HEK293 (cell line): ENCODE measurements at regions not wholly inside any gene's neighbourhood (a gene's known extent, or its start where the extent isn't known, plus 50 kb on each side); places are given as distances from the start of the nearest gene placed in this dataset.

Source experiments
- BCL11A ChIP-seq: fragments of 450-650 bp; formaldehyde crosslinking; IDR thresholded peaks from 2 replicates; pipeline ENCODE4 v1.5.1; 2016; ENCODE audit warnings: low read depth, missing biosample characterization, missing genetic modification characterization
- EGR2 ChIP-seq: fragments of 450-650 bp; formaldehyde crosslinking; IDR thresholded peaks from 2 replicates; pipeline ENCODE4 v1.5.1; 2016; ENCODE audit warnings: low read depth, missing biosample characterization, missing genetic modification characterization
- KLF7 ChIP-seq: fragments of 450-650 bp; formaldehyde crosslinking; IDR thresholded peaks from 2 replicates; pipeline ENCODE4 v1.5.1; 2016; ENCODE audit warnings: missing biosample characterization, missing genetic modification characterization, borderline replicate concordance
- MYNN ChIP-seq: fragments of 450-650 bp; formaldehyde crosslinking; IDR thresholded peaks from 2 replicates; pipeline ENCODE4 v1.5.1; 2016; ENCODE audit warnings: missing biosample characterization, missing genetic modification characterization, borderline replicate concordance
- RBAK ChIP-seq: fragments of 450-650 bp; formaldehyde crosslinking; IDR thresholded peaks from 2 replicates; pipeline ENCODE4 v1.5.1; 2016; ENCODE audit warnings: missing biosample characterization, missing genetic modification characterization
- SALL2 ChIP-seq: fragments of 450-650 bp; formaldehyde crosslinking; IDR thresholded peaks from 2 replicates; pipeline ENCODE4 v1.5.0; 2017; ENCODE audit warnings: missing biosample characterization, mild to moderate bottlenecking, missing genetic modification characterization, borderline replicate concordance
- SP7 ChIP-seq: fragments of 450-650 bp; formaldehyde crosslinking; IDR thresholded peaks from 2 replicates; pipeline ENCODE4 v1.5.1; 2016; ENCODE audit warnings: missing biosample characterization, missing genetic modification characterization
- TRIM28 ChIP-seq: IDR thresholded peaks from 2 replicates; pipeline ENCODE4 v1.6.1; 2011; ENCODE audit warnings: low read length, control low read depth, borderline replicate concordance
- ZFHX2 ChIP-seq: fragments of 450-650 bp; formaldehyde crosslinking; conservative IDR thresholded peaks from 2 replicates; pipeline ENCODE4 v1.5.1; 2016; ENCODE audit warnings: missing biosample characterization, missing genetic modification characterization
- ZFP3 ChIP-seq: fragments of 450-650 bp; formaldehyde crosslinking; IDR thresholded peaks from 2 replicates; pipeline ENCODE4 v1.5.1; 2016; ENCODE audit warnings: low read depth, missing biosample characterization, missing genetic modification characterization
- ZNF157 ChIP-seq: fragments of 450-650 bp; formaldehyde crosslinking; IDR thresholded peaks from 2 replicates; pipeline ENCODE4 v1.5.1; 2016; ENCODE audit warnings: missing biosample characterization, missing genetic modification characterization
- ZNF19 ChIP-seq: fragments of 450-650 bp; formaldehyde crosslinking; IDR thresholded peaks from 2 replicates; pipeline ENCODE4; 2016; ENCODE audit warnings: missing biosample characterization, missing genetic modification characterization, low read depth
- ZNF24 ChIP-seq: fragments of 450-650 bp; formaldehyde crosslinking; IDR thresholded peaks from 2 replicates; pipeline ENCODE4 v1.5.1; 2016; ENCODE audit warnings: missing biosample characterization, missing genetic modification characterization
- ZNF302 ChIP-seq: fragments of 450-650 bp; formaldehyde crosslinking; IDR thresholded peaks from 2 replicates; pipeline ENCODE4 v1.5.1; 2016; ENCODE audit warnings: missing biosample characterization, missing genetic modification characterization, low read depth
- ZNF335 ChIP-seq: fragments of 450-650 bp; formaldehyde crosslinking; conservative IDR thresholded peaks from 2 replicates; pipeline ENCODE4 v1.5.1; 2016; ENCODE audit warnings: missing biosample characterization, missing genetic modification characterization
- ZNF354C ChIP-seq: fragments of 450-650 bp; formaldehyde crosslinking; IDR thresholded peaks from 2 replicates; pipeline ENCODE4 v1.5.1; 2016; ENCODE audit warnings: missing biosample characterization, missing genetic modification characterization, low read depth, borderline replicate concordance
- ZNF37A ChIP-seq: fragments of 450-650 bp; IDR thresholded peaks from 2 replicates; pipeline ENCODE4 v1.5.1; 2018; ENCODE audit warnings: missing biosample characterization, missing genetic modification characterization
- ZNF416 ChIP-seq: fragments of 450-650 bp; formaldehyde crosslinking; IDR thresholded peaks from 2 replicates; pipeline ENCODE4 v1.5.1; 2016; ENCODE audit warnings: missing biosample characterization, missing genetic modification characterization
- ZNF433 ChIP-seq: fragments of 450-650 bp; formaldehyde crosslinking; IDR thresholded peaks from 2 replicates; pipeline ENCODE4 v1.5.1; 2016; ENCODE audit warnings: missing biosample characterization, missing genetic modification characterization, low read depth
- ZNF473 ChIP-seq: fragments of 450-650 bp; formaldehyde crosslinking; IDR thresholded peaks from 2 replicates; pipeline ENCODE4 v1.5.1; 2017; ENCODE audit warnings: missing biosample characterization, missing genetic modification characterization
- ZNF48 ChIP-seq: fragments of 450-650 bp; formaldehyde crosslinking; IDR thresholded peaks from 2 replicates; pipeline ENCODE4 v1.5.1; 2016; ENCODE audit warnings: missing biosample characterization, missing genetic modification characterization
- ZNF510 ChIP-seq: fragments of 450-650 bp; formaldehyde crosslinking; IDR thresholded peaks from 2 replicates; pipeline ENCODE4 v1.5.1; 2018; ENCODE audit warnings: mild to moderate bottlenecking, missing genetic modification characterization, missing biosample characterization; ENCODE audit not compliant: insufficient replicate concordance
- ZNF548 ChIP-seq: fragments of 450-650 bp; formaldehyde crosslinking; IDR thresholded peaks from 2 replicates; pipeline ENCODE4 v1.5.1; 2016; ENCODE audit warnings: missing biosample characterization, missing genetic modification characterization
- ZNF549 ChIP-seq: fragments of 450-650 bp; IDR thresholded peaks from 2 replicates; pipeline ENCODE4 v1.5.1; 2018; ENCODE audit warnings: missing biosample characterization, missing genetic modification characterization, mild to moderate bottlenecking, inconsistent platforms, moderate library complexity
- ZNF560 ChIP-seq: fragments of 450-650 bp; formaldehyde crosslinking; IDR thresholded peaks from 2 replicates; pipeline ENCODE4 v1.5.1; 2017; ENCODE audit warnings: missing biosample characterization, missing genetic modification characterization, borderline replicate concordance
- ZNF776 ChIP-seq: fragments of 450-650 bp; formaldehyde crosslinking; IDR thresholded peaks from 2 replicates; pipeline ENCODE4 v1.5.0; 2017; ENCODE audit warnings: missing biosample characterization, missing genetic modification characterization, borderline replicate concordance
- ZNF785 ChIP-seq: fragments of 450-650 bp; formaldehyde crosslinking; IDR thresholded peaks from 2 replicates; pipeline ENCODE4 v1.5.1; 2016; ENCODE audit warnings: missing biosample characterization, missing genetic modification characterization
- TF ChIP-seq, protein P1 (sequence below): fragments of 450-650 bp; formaldehyde crosslinking; IDR thresholded peaks from 2 replicates; pipeline ENCODE4 v1.5.1; 2016; ENCODE audit warnings: missing biosample characterization, missing genetic modification characterization, low read depth
- TF ChIP-seq, protein P2 (sequence below): fragments of 450-650 bp; formaldehyde crosslinking; IDR thresholded peaks from 2 replicates; pipeline ENCODE4 v1.5.1; 2017; ENCODE audit warnings: missing biosample characterization, missing genetic modification characterization
- TF ChIP-seq, protein P3 (sequence below): sonication (generic); formaldehyde crosslinking; IDR thresholded peaks from 2 replicates; pipeline ENCODE4 v1.8.1; 2022; ENCODE audit warnings: mild to moderate bottlenecking, moderate library complexity, missing genetic modification reagents
- TF ChIP-seq, protein P4 (sequence below): fragments of 450-650 bp; formaldehyde crosslinking; IDR thresholded peaks from 2 replicates; pipeline ENCODE4 v1.5.1; 2016; ENCODE audit warnings: missing biosample characterization, missing genetic modification characterization
- TF ChIP-seq, protein P5 (sequence below): fragments of 450-650 bp; formaldehyde crosslinking; IDR thresholded peaks from 2 replicates; pipeline ENCODE4 v1.5.0; 2017; ENCODE audit warnings: missing biosample characterization, missing genetic modification characterization, borderline replicate concordance
- TF ChIP-seq, protein P6 (sequence below): fragments of 450-650 bp; formaldehyde crosslinking; IDR thresholded peaks from 2 replicates; pipeline ENCODE4 v1.5.1; 2016; ENCODE audit warnings: missing biosample characterization, missing genetic modification characterization

DNA sequence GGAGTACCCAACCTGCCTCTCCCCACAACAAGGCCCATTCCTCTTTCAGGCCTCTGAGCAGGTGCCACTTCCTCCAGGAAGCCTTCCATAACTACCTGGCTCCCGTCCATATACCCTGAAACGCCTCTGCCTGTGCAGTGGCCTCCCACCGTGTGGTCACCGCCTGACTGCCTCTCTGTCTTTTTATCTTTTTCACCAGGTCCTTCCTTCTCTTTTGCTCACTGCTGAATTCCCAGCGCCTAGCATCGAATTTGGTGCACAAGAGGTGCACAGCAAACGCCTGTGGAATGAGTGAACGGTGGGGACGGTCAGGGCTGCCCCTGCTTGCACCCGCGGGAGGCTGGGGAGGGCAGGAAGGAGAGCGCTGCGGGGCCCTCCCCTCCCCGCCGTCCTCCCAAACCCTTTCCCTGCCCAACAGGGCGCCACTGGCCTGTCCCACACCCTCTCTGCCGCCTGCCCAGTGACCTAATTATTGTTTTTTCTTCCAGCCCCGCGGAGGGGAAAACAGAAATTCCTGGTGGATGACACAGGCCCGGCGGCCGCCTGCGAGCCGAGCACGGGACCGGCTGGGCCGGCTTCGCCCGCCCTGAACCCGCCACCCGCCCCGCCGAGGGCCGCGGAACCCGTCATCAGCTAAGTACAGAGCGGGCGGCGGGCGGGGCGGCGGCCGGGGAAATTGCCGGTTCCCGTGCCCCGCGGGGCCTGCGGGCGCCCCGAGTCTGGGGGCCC lies 140.1 kb downstream of the SMAD6 start (continued):
- TF ChIP-seq ZNF416 (tag by site-specific recombination) (no peak), MYNN (tag by site-specific recombination) (no peak), EGR2 (tag by site-specific recombination) (peak; percentile 43; the same call in 1 of the 2 replicates), ZNF433 (tag by site-specific recombination) (no peak), ZNF510 (tag by site-specific recombination) (no peak), ZNF19 (tag by site-specific recombination) (no peak), ZNF37A (tag by site-specific recombination) (no peak), KLF7 (tag by site-specific recombination) (no peak; the same call in 1 of the 2 replicates), ZNF776 (no peak), ZNF157 (tag by site-specific recombination) (no peak), ZNF473 (no peak), ZNF335 (tag by site-specific recombination) (peak; percentile 96), SP7 (peak; percentile 91), ZNF48 (tag by site-specific recombination) (no peak), ZNF785 (tag by site-specific recombination) (no peak), ZFP3 (no peak), ZNF560 (no peak), ZNF548 (tag by site-specific recombination) (no peak), ZNF302 (tag by site-specific recombination) (no peak), SALL2 (tag by site-specific recombination) (no peak), ZNF549 (no peak), ZNF24 (peak; percentile 83), TRIM28 (no peak), ZFHX2 (tag by site-specific recombination) (peak; percentile 69), ZNF354C (no peak), BCL11A (tag by site-specific recombination) (no peak; the same call in 1 of the 2 replicates), RBAK (tag by site-specific recombination) (no peak)
- TF ChIP-seq, protein P1, sequence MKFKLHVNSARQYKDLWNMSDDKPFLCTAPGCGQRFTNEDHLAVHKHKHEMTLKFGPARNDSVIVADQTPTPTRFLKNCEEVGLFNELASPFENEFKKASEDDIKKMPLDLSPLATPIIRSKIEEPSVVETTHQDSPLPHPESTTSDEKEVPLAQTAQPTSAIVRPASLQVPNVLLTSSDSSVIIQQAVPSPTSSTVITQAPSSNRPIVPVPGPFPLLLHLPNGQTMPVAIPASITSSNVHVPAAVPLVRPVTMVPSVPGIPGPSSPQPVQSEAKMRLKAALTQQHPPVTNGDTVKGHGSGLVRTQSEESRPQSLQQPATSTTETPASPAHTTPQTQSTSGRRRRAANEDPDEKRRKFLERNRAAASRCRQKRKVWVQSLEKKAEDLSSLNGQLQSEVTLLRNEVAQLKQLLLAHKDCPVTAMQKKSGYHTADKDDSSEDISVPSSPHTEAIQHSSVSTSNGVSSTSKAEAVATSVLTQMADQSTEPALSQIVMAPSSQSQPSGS (tag by site-specific recombination), result no peak
- TF ChIP-seq, protein P2, sequence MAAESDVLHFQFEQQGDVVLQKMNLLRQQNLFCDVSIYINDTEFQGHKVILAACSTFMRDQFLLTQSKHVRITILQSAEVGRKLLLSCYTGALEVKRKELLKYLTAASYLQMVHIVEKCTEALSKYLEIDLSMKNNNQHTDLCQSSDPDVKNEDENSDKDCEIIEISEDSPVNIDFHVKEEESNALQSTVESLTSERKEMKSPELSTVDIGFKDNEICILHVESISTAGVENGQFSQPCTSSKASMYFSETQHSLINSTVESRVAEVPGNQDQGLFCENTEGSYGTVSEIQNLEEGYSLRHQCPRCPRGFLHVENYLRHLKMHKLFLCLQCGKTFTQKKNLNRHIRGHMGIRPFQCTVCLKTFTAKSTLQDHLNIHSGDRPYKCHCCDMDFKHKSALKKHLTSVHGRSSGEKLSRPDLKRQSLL, result no peak
- TF ChIP-seq, protein P3, sequence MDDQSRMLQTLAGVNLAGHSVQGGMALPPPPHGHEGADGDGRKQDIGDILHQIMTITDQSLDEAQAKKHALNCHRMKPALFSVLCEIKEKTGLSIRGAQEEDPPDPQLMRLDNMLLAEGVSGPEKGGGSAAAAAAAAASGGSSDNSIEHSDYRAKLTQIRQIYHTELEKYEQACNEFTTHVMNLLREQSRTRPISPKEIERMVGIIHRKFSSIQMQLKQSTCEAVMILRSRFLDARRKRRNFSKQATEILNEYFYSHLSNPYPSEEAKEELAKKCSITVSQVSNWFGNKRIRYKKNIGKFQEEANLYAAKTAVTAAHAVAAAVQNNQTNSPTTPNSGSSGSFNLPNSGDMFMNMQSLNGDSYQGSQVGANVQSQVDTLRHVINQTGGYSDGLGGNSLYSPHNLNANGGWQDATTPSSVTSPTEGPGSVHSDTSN (CRISPR knock-in tag), result no peak
- TF ChIP-seq, protein P4, sequence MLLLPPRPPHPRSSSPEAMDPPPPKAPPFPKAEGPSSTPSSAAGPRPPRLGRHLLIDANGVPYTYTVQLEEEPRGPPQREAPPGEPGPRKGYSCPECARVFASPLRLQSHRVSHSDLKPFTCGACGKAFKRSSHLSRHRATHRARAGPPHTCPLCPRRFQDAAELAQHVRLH (tag by site-specific recombination), result peak; percentile 87
- TF ChIP-seq, protein P5, sequence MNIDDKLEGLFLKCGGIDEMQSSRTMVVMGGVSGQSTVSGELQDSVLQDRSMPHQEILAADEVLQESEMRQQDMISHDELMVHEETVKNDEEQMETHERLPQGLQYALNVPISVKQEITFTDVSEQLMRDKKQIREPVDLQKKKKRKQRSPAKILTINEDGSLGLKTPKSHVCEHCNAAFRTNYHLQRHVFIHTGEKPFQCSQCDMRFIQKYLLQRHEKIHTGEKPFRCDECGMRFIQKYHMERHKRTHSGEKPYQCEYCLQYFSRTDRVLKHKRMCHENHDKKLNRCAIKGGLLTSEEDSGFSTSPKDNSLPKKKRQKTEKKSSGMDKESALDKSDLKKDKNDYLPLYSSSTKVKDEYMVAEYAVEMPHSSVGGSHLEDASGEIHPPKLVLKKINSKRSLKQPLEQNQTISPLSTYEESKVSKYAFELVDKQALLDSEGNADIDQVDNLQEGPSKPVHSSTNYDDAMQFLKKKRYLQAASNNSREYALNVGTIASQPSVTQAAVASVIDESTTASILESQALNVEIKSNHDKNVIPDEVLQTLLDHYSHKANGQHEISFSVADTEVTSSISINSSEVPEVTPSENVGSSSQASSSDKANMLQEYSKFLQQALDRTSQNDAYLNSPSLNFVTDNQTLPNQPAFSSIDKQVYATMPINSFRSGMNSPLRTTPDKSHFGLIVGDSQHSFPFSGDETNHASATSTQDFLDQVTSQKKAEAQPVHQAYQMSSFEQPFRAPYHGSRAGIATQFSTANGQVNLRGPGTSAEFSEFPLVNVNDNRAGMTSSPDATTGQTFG (tag by site-specific recombination), result no peak
- TF ChIP-seq, protein P6, sequence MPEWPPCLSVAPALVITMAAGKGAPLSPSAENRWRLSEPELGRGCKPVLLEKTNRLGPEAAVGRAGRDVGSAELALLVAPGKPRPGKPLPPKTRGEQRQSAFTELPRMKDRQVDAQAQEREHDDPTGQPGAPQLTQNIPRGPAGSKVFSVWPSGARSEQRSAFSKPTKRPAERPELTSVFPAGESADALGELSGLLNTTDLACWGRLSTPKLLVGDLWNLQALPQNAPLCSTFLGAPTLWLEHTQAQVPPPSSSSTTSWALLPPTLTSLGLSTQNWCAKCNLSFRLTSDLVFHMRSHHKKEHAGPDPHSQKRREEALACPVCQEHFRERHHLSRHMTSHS (tag by site-specific recombination), result no peak
